IMR-90 (cell line): ENCODE measurements at regions not wholly inside any gene's neighbourhood (a gene's known extent, or its start where the extent isn't known, plus 50 kb on each side); places are given as distances from the start of the nearest gene placed in this dataset.

ENCODE experiments used
- ATAC-seq: fragments of 200-7000 bp; cut with Tn5 transposase; 2 replicates; pipeline ENCODE4 v1.9.1; 2020; ENCODE audit warnings: low read depth, mild to moderate bottlenecking, moderate library complexity
- BruUV-seq: library from RNA; stranded (reverse); fragments of 400-500 nt; replicated peaks from 2 replicates; lab custom pipeline; 2021; lab: Mats Ljungman, UMichigan
- CTCF ChIA-PET: fragments of 300-600 bp; formaldehyde crosslinking; extraction: SDS; loops from one replicate; lab custom pipeline; 2021; ENCODE audit warnings: antibody characterized with exemption; lab: Yijun Ruan, JAX
- POLR2A ChIA-PET: fragments of 300-600 bp; sonication (Branson Sonifier 250); formaldehyde crosslinking; loops from one replicate; lab custom pipeline; 2022; ENCODE audit warnings: antibody characterized with exemption; ENCODE audit not compliant: unreplicated experiment; lab: Charles Lee
- DNase-seq: peaks from one replicate; pipeline ENCODE4 v3.0.0; 2013
- H2AFZ ChIP-seq: replicated peaks from 2 replicates; pipeline ENCODE3; 2013; ENCODE audit warnings: low read length, mild to moderate bottlenecking; ENCODE audit not compliant: poor library complexity
- H2AK5ac ChIP-seq: 2 replicates; pipeline ENCODE4 v1.6.1; 2013; ENCODE audit warnings: low read depth, low read length, inconsistent platforms
- H2AK9ac ChIP-seq: replicated peaks from 2 replicates; pipeline ENCODE3; 2013; ENCODE audit warnings: mild to moderate bottlenecking, low read depth, low read length, moderate library complexity; ENCODE audit not compliant: poor library complexity
- H2BK120ac ChIP-seq: 2 replicates; pipeline ENCODE4 v1.6.1; 2013; ENCODE audit warnings: low read depth, low read length, inconsistent platforms
- H2BK15ac ChIP-seq: 3 replicates; pipeline ENCODE4 v1.6.1; 2013; ENCODE audit warnings: low read depth, low read length, inconsistent platforms
- H2BK20ac ChIP-seq: 2 replicates; pipeline ENCODE4 v1.6.1; 2013; ENCODE audit warnings: low read depth, mild to moderate bottlenecking, inconsistent platforms, low read length, moderate library complexity
- H2BK5ac ChIP-seq: 2 replicates; pipeline ENCODE4 v1.6.1; 2013; ENCODE audit warnings: mild to moderate bottlenecking, low read depth, low read length, inconsistent platforms; ENCODE audit not compliant: poor library complexity, severe bottlenecking
- H3K14ac ChIP-seq: replicated peaks from 2 replicates; pipeline ENCODE4 v1.6.1; 2013; ENCODE audit warnings: low read depth, low read length, inconsistent platforms
- H3K18ac ChIP-seq: 2 replicates; pipeline ENCODE4 v1.6.1; 2013; ENCODE audit warnings: low read depth, low read length, control low read depth
- H3K23ac ChIP-seq: 2 replicates; pipeline ENCODE4 v1.6.1; 2013; ENCODE audit warnings: low read depth, low read length, inconsistent platforms
- H3K27ac ChIP-seq: 2 replicates; pipeline ENCODE4 v1.5.1; 2013; ENCODE audit warnings: mild to moderate bottlenecking, control low read depth, low read length; ENCODE audit not compliant: insufficient read depth
- H3K27me3 ChIP-seq: 2 replicates; pipeline ENCODE4 v1.6.1; 2013; ENCODE audit warnings: low read length; ENCODE audit not compliant: control insufficient read depth, insufficient read depth
- H3K36me3 ChIP-seq: 2 replicates; pipeline ENCODE4 v1.6.1; 2013; ENCODE audit warnings: low read length, mixed read lengths; ENCODE audit not compliant: control insufficient read depth, insufficient read depth
- H3K4ac ChIP-seq: 2 replicates; pipeline ENCODE4 v1.6.1; 2013; ENCODE audit warnings: low read depth, low read length, inconsistent platforms
- H3K4me1 ChIP-seq: 2 replicates; pipeline ENCODE4 v1.6.1; 2013; ENCODE audit warnings: low read length, mixed read lengths; ENCODE audit not compliant: control insufficient read depth, insufficient read depth
- H3K4me2 ChIP-seq: 2 replicates; pipeline ENCODE4 v1.6.1; 2013; ENCODE audit warnings: low read depth, mild to moderate bottlenecking, control low read depth, low read length, moderate library complexity
- H3K4me3 ChIP-seq: 2 replicates; pipeline ENCODE4 v1.5.1; 2013; ENCODE audit warnings: low read depth, mild to moderate bottlenecking, control low read depth, low read length, moderate library complexity; ENCODE audit not compliant: insufficient read depth
- H3K56ac ChIP-seq: 2 replicates; pipeline ENCODE4 v1.6.1; 2013; ENCODE audit warnings: low read length, inconsistent platforms; ENCODE audit not compliant: insufficient read depth; ENCODE audit errors: extremely low read depth
- H3K79me1 ChIP-seq, 2 experiments: 2 replicates each; pipeline ENCODE4 v1.6.1; 2013; ENCODE audit warnings: low read length in 2 of 2, inconsistent platforms in 1 of 2, low read depth in 1 of 2
- H3K9ac ChIP-seq: 2 replicates; pipeline ENCODE4 v1.6.1; 2013; ENCODE audit warnings: low read depth, low read length, control low read depth
- H3K9me1 ChIP-seq: 2 replicates; pipeline ENCODE4 v1.6.1; 2013; ENCODE audit warnings: low read length, inconsistent platforms; ENCODE audit not compliant: insufficient read depth
- H3K9me3 ChIP-seq: 2 replicates; pipeline ENCODE4 v1.6.1; 2013; ENCODE audit warnings: low read length; ENCODE audit not compliant: control insufficient read depth, insufficient read depth
- H4K20me1 ChIP-seq: 2 replicates; pipeline ENCODE4 v1.6.1; 2013; ENCODE audit warnings: low read length, inconsistent platforms; ENCODE audit not compliant: insufficient read depth
- H4K5ac ChIP-seq: 2 replicates; pipeline ENCODE4 v1.6.1; 2013; ENCODE audit warnings: mild to moderate bottlenecking, low read depth, low read length, control low read depth
- H4K8ac ChIP-seq, 2 experiments: 2 replicates each; pipeline ENCODE4 v1.6.1; 2013; ENCODE audit warnings: low read depth in 2 of 2, low read length in 2 of 2, control low read depth in 1 of 2, inconsistent platforms in 1 of 2
- H4K91ac ChIP-seq: 2 replicates; pipeline ENCODE4 v1.6.1; 2013; ENCODE audit warnings: low read depth, low read length, inconsistent platforms; ENCODE audit not compliant: insufficient read depth
- BHLHE40 ChIP-seq: fragments of 150-350 bp; IDR thresholded peaks from 2 replicates; pipeline ENCODE4 v1.6.1; 2016; ENCODE audit warnings: mild to moderate bottlenecking, low read depth, low read length
- CEBPB ChIP-seq: IDR thresholded peaks from 2 replicates; pipeline ENCODE4 v1.6.1; 2012; ENCODE audit warnings: low read depth, low read length, improper control_type of control experiment
- CHD1 ChIP-seq: IDR thresholded peaks from 2 replicates; pipeline ENCODE4 v1.6.1; 2012; ENCODE audit warnings: low read depth, low read length, improper control_type of control experiment
- ELK1 ChIP-seq: fragments of 150-350 bp; IDR thresholded peaks from 2 replicates; pipeline ENCODE4 v1.6.1; 2016; ENCODE audit warnings: low read depth, mild to moderate bottlenecking, low read length, moderate library complexity, borderline replicate concordance
- FOS ChIP-seq: fragments of 150-350 bp; IDR thresholded peaks from 2 replicates; pipeline ENCODE4 v1.6.1; 2016; ENCODE audit warnings: low read depth, low read length
- MAFK ChIP-seq: IDR thresholded peaks from 2 replicates; pipeline ENCODE4 v1.6.1; 2012; ENCODE audit warnings: low read depth, low read length, improper control_type of control experiment
- MAZ ChIP-seq: IDR thresholded peaks from 2 replicates; pipeline ENCODE4 v1.6.1; 2012; ENCODE audit warnings: low read depth, mild to moderate bottlenecking, low read length, improper control_type of control experiment, moderate library complexity, borderline replicate concordance
- MXI1 ChIP-seq: IDR thresholded peaks from 2 replicates; pipeline ENCODE4 v1.6.1; 2012; ENCODE audit warnings: low read depth, mild to moderate bottlenecking, low read length, moderate library complexity, borderline replicate concordance
- NFE2L2 ChIP-seq: fragments of 150-350 bp; IDR thresholded peaks from 2 replicates; pipeline ENCODE4 v1.6.1; 2016; ENCODE audit warnings: low read depth, mild to moderate bottlenecking, low read length
- POLR2A ChIP-seq: IDR thresholded peaks from 2 replicates; pipeline ENCODE4 v1.6.1; 2012; ENCODE audit warnings: mild to moderate bottlenecking, low read depth, low read length
- RAD21 ChIP-seq: IDR thresholded peaks from 2 replicates; pipeline ENCODE4 v1.6.1; 2012; ENCODE audit warnings: low read length, improper control_type of control experiment
- RCOR1 ChIP-seq: IDR thresholded peaks from 2 replicates; pipeline ENCODE4 v1.6.1; 2012; ENCODE audit warnings: mild to moderate bottlenecking, low read length, improper control_type of control experiment; ENCODE audit not compliant: insufficient replicate concordance
- RFX5 ChIP-seq: IDR thresholded peaks from 2 replicates; pipeline ENCODE4 v1.8.0; 2012; ENCODE audit warnings: low read depth, mild to moderate bottlenecking, low read length, moderate library complexity
- SMC3 ChIP-seq: fragments of 150-350 bp; IDR thresholded peaks from 2 replicates; pipeline ENCODE4 v1.6.1; 2016; ENCODE audit warnings: low read depth, mild to moderate bottlenecking, antibody characterized with exemption, low read length, moderate library complexity
- WGBS, 2 experiments: methylation state at CpG; one replicate each; pipeline versions ENCODE4 v1.1.5 to v1.1.7; 2013; ENCODE audit warnings: missing lambda C conversion rate in 2 of 2; ENCODE audit not compliant: insufficient read length in 1 of 2; ENCODE audit errors: extremely low coverage in 2 of 2; 5-methylcytosine and 5-hydroxymethylcytosine counted together
- dilution Hi-C: fragments of 300-500 bp; cut with HindIII; formaldehyde crosslinking; loops from one replicate; pipeline ENCODE4 v1.14.3; 2018; ENCODE audit warnings: low sequenced_read_pairs; ENCODE audit not compliant: unreplicated experiment
- in situ Hi-C: fragments of 300-500 bp; cut with MboI; formaldehyde crosslinking; loops from 3 replicates; pipeline ENCODE4 v1.14.3; 2019; ENCODE audit warnings: low sequenced_read_pairs, inconsistent platforms, mixed read lengths
- intact Hi-C: fragments of 100-400 bp; cut with micrococcal nuclease; formaldehyde crosslinking; loops from 2 replicates; pipeline ENCODE4 v1.10.0; 2022
- TF ChIP-seq, protein P1 (sequence below): fragments of 150-350 bp; IDR thresholded peaks from 2 replicates; pipeline ENCODE4 v1.6.1; 2017; ENCODE audit warnings: mild to moderate bottlenecking, antibody characterized with exemption, low read length, low read depth
- TF ChIP-seq, protein P2 (sequence below): conservative IDR thresholded peaks from 2 replicates; pipeline ENCODE4 v1.5.1; 2012; ENCODE audit warnings: mild to moderate bottlenecking, low read depth, low read length, improper control_type of control experiment

DNA sequence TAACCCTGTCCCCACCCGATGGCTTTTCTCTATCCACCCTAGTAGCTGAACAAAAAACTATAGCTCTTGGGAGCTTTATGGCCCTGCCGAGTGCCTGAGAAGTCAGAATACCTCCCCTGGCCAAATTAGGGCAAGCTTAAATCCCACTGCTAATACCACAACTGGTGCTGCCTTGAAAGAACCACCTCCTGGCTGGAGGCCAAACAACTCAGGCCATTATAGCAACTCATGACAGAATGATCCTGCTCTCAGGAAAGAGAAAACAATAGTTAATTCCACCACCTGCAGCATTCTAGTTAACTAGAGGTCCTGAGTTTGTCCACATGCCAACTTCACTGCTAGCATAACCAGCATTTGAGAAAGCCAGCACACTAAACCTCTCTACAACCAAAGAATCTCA is 123.2 kb downstream of the RTP4 start:
- ChIA-PET POLR2A (no interaction called here), CTCF (no interaction called here)
- H2AFZ ChIP-seq = no peak overlapping the region
- no peak for TF ChIP-seq RFX5
- no peak for TF ChIP-seq CEBPB
- no peak for TF ChIP-seq MAFK
- TF ChIP-seq SMC3 = no peak
- TF ChIP-seq CHD1 = no peak
- no peak for TF ChIP-seq RCOR1
- TF ChIP-seq, protein P1, sequence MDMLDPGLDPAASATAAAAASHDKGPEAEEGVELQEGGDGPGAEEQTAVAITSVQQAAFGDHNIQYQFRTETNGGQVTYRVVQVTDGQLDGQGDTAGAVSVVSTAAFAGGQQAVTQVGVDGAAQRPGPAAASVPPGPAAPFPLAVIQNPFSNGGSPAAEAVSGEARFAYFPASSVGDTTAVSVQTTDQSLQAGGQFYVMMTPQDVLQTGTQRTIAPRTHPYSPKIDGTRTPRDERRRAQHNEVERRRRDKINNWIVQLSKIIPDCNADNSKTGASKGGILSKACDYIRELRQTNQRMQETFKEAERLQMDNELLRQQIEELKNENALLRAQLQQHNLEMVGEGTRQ = no peak
- TF ChIP-seq, protein P2, sequence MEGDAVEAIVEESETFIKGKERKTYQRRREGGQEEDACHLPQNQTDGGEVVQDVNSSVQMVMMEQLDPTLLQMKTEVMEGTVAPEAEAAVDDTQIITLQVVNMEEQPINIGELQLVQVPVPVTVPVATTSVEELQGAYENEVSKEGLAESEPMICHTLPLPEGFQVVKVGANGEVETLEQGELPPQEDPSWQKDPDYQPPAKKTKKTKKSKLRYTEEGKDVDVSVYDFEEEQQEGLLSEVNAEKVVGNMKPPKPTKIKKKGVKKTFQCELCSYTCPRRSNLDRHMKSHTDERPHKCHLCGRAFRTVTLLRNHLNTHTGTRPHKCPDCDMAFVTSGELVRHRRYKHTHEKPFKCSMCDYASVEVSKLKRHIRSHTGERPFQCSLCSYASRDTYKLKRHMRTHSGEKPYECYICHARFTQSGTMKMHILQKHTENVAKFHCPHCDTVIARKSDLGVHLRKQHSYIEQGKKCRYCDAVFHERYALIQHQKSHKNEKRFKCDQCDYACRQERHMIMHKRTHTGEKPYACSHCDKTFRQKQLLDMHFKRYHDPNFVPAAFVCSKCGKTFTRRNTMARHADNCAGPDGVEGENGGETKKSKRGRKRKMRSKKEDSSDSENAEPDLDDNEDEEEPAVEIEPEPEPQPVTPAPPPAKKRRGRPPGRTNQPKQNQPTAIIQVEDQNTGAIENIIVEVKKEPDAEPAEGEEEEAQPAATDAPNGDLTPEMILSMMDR = no peak
- no peak for TF ChIP-seq POLR2A
- TF ChIP-seq ELK1 = no peak
- no peak for TF ChIP-seq MXI1
- TF ChIP-seq NFE2L2 = no peak
- no peak for TF ChIP-seq MAZ
- no peak for TF ChIP-seq FOS
- no peak for TF ChIP-seq BHLHE40
- TF ChIP-seq RAD21 = no peak
- H3K14ac ChIP-seq = no peak overlapping the region
- H4K20me1 ChIP-seq = no peaks in the 10 kb centered on the region
- H3K36me3 ChIP-seq = no peaks in the 10 kb centered on the region
- no peak overlapping the region for H2AK9ac ChIP-seq
- no peak overlapping the region for H3K27ac ChIP-seq
- no peak overlapping the region for H3K18ac ChIP-seq
- no peak overlapping the region for H2BK15ac ChIP-seq
- ATAC-seq = no peak
- dilution Hi-C loops = no loop called here
- no peaks in the 10 kb centered on the region for H3K9me1 ChIP-seq
- no peak overlapping the region for H2BK120ac ChIP-seq
- 33% methylated on average over 1 of the region's 2 CpGs; no CpG with 5 or more reads in 1 of the 2 experiments for WGBS, 2 experiments
- H4K8ac ChIP-seq = no peak overlapping the region
- H3K9me3 ChIP-seq = peaks cover 4% of the 10 kb centered on the region; the same call in 1 of the 2 replicates
- H3K4me1 ChIP-seq = no peaks in the 10 kb centered on the region
- H2BK5ac ChIP-seq = no peak overlapping the region
- H4K91ac ChIP-seq = no peak overlapping the region
- H3K56ac ChIP-seq = no peak overlapping the region
- H2BK20ac ChIP-seq = no peak overlapping the region
- H3K9ac ChIP-seq = no peak overlapping the region
- no peaks in the 10 kb centered on the region for H3K27me3 ChIP-seq
- H3K4me3 ChIP-seq = no peak overlapping the region
- H4K5ac ChIP-seq = no peak overlapping the region
- no peaks in the 10 kb centered on the region for H3K79me1 ChIP-seq
- H3K4ac ChIP-seq = no peak overlapping the region
- no peak overlapping the region for H3K23ac ChIP-seq
- no peak overlapping the region for H2AK5ac ChIP-seq
- intact Hi-C loops = no loop called here
- in situ Hi-C loops = no loop called here
- no peak for DNase-seq
- BruUV-seq = no TSS peak
- no peak overlapping the region for H3K4me2 ChIP-seq
